NCI-H510A treated with DMSO at 0.1 percent for 48 hours (cell line): ENCODE measurements at regions not wholly inside any gene's neighbourhood (a gene's known extent, or its start where the extent isn't known, plus 50 kb on each side); places are given as distances from the start of the nearest gene placed in this dataset.
A peak's percentile ranks its signal among the peaks of the same experiment; 100 is the strongest.
"Not testable (repeated sequence)": the region's sequence is repeated elsewhere in the genome, so short reads cannot be mapped to it uniquely, and the experiment has no call there.

Experiments
- DNase-seq: peaks from one replicate; lab custom pipeline; 2025; lab: John Stamatoyannopoulos, UW

- no peak for DNase-seq
Measured at GRCh38 chr12:47373554-47374150, 293.9 kb upstream of the AMIGO2 start.

GRCh38 chr12:47370421-47370820, 290.7 kb upstream of the AMIGO2 start:
- no peak for DNase-seq

DNA sequence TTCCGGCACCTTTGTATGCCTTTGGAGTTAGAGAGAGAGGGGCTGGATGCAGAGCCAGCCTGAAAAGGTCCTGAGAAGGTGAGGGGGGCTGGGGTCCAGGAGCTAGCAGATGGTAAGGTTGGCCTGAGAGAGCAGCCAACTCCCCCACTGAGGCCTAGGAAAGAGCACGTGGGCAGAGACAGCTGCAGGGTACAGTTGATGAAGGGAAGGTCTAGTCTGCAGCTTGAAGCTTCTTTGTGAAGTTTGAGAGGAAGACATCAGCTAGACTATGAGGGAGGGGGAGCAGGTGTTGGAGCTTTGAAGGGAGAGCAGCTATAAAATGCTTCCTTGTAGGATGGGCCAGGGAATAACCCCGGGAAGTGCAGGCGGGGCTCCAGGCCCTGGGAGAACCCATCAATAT, 289.3 kb upstream of the AMIGO2 start:
- DNase-seq, result no peak

DNA sequence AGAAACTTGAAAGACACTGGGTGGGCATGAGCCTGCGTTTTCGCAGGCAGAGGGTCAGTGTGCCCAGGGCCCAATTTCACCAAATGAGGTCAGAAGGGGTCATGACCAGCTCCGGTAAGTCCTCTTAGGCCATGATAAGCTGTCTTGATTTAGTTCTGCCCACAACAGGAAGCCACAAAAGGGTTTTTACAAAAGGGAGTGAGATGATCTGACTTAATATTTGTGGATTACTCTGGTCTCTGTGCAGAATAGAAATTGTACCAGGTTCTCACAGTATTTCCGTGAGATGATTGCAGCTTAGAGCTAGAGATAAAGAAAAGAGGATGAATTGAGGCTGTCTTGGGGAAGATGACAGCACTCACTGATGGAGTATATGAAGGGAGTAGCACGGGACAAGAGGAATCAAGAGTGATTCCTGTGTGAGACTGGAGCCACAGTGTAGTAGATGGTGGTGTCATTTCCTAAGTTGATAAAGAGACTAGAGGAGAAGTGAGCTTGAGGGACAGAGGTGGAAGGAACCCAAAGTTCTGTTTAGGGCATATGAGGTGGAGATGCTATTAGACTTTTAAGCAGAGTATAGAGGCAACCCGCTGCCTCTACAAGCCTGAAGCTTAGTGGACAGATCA, 288.3 kb upstream of the AMIGO2 start:
- no peak for DNase-seq

DNA sequence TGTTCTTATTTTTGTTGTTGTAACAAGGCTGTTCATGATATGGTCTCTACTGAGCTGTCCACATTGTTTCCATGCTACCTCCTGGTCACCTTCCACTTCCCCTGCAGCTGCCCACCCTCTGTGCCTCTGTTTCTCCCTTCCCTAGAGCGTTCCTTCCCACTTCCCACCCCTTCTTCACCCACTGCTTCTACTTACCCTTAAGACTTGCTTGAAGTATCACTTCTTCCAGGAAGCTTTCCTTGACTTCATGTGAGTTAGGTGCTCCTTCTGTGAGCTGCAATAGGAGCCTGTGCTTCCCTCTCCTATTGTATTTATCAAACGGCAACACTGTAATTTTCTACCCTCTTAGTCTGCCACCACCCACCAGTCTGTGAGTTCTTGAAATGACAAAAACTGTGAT, 286.8 kb upstream of the AMIGO2 start:
- no peak for DNase-seq

- DNase-seq, result no peak
Measured at GRCh38 chr12:47366157-47366556, 286.4 kb upstream of the AMIGO2 start.

DNA sequence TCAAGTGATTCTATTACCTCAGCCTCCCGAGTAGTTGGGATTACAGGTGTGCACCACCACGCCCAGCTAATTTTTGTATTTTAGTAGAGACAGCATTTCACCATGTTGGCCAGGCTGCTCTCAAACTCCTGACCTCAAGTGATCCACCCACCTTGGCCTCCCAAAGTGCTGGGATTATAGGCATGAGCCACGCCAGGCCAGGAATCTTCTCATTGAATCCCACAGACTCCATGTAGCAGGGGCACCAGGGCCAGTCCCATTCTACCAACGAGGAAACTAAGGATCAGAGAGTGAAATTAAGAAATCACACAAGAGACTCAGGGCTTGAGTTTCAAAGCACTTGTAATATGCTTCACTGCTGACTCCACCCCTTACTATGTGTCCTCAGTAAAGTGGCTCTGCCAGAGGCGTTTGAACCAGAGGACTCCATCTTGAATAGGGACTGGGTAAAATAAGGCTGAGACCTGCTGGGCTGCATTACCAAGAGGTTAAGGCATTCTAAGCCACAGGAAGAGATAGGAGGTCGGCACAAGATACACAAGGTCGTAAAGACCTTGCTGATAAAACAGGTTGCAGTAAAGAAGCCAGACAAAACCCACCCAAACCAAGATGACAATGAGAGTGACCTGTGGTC, 285.8 kb upstream of the AMIGO2 start:
- not testable (repeated sequence) for DNase-seq

- DNase-seq, result no peak
Measured at GRCh38 chr12:47364261-47364660, 284.5 kb upstream of the AMIGO2 start.

- no peak for DNase-seq
Measured at GRCh38 chr12:47362126-47362705, 282.5 kb upstream of the AMIGO2 start.

- no peak for DNase-seq
Measured at GRCh38 chr12:47361389-47362021, 281.7 kb upstream of the AMIGO2 start.

DNA sequence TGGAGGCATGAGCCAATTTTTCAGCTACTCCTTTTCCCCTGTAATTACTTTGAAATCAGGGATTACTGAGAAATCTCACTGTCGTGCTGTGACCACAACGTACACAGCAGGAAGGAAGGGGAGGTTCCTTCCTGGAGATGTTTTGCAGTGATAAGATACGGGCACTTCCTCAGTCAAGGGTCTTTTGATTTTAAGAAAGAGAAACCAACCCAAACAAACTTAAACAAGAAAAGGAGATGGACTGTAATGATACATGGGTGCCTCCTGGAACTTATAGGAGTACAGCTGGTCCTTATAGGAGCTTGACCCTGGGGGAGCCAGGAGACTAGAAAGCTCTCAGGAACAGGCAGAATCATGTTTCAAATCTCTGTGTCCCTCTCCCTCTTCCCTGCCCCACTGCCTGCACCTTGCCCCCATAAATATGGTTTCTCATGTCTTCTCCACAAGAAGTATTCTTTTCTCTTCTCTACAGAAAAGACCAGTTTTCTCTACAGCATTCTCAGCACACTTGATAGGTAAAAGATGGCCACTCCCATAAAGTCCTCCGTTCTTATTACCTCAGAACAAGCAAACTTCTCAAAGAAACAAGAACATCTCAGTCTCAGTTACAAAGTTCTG, 281.1 kb upstream of the AMIGO2 start:
- peak; percentile 13 for DNase-seq

GRCh38 chr12:47360093-47360480, 280.3 kb upstream of the AMIGO2 start:
- no peak for DNase-seq

GRCh38 chr12:47359310-47360092, 279.7 kb upstream of the AMIGO2 start:
- no peak for DNase-seq

DNA sequence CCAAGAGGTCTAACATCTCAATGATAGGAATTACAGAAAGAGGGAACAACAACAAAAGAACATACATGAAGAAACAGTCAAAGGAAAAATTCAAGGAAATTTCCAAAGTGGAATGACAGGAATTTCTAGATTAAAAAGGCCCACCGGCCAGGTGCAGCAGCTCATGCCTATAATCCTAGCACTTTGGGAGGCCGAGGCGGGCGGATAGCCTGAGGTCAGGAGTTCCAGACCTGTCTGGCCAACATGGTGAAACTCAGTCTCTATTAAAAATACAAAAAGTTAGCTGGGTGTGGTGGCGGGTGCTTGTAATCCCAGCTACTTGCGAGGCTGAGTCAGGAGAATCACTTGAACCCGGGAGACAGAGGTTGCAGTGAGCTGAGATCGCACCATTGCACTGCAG, 277.2 kb upstream of the AMIGO2 start:
- not testable (repeated sequence) for DNase-seq

DNA sequence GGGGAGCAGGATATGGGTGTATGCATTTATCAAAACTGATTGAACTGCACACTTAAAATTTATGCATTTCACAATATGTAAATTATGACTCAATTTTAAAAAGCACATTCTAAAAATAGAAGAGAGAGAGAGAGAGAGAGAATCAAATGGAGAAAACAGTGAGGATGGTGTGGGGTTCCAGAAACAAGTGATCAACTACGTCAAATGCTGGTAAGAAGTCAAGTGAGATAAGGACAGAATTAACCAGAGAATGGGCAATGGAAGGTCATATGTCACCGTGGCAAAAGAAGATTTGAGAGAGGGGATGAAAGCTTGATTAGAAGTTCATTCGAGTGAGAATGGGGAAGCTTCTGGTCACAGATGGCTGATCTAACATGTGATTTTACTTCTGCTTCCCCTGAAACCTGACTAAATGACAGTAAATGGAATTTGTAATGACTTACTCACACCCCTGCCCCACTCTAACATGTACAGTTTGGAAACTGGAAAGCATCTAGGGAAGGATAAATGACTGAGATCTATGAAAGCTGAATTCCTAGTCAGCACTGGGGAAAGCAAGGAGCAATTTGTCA, 276.5 kb upstream of the AMIGO2 start:
- no peak for DNase-seq

GRCh38 chr12:47353508-47353907, 273.7 kb upstream of the AMIGO2 start:
- DNase-seq, result no peak

DNA sequence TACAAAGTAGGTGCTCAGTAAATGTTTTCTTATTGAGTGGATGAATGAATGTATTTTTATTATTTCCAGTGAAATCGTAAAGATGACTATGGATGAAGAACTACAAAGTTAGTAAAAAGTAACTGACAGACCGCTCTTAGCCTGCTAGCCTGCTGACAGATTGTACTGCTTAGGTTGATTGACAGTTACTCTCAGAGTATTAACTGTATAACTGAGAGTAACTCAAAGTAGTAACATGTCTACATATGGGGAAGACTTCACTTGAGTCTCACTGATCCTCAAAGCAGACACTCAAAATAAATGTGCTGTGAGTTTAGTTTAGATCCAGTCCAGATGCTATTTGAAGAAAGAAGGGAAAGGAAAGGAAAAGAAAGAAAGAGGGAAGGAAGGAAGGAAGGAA, 272.3 kb upstream of the AMIGO2 start:
- DNase-seq, result no peak

DNA sequence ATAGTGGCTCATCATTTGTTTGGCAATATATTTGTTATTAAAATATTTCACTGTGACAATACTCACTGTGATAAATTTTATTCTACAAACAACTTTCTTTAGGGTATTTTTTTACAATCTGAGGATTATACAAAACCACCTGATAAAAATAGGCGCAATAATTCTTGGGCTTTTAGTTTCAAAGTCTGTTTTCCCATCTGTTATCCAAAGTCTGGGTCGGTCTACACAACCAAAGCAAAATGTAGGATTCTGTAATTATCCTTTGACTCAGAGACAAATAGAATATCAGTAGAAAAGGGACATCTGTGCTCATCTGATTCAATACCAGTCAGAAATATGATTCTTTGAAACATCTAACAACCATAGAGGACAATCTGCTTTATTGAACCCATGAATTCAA, 271.8 kb upstream of the AMIGO2 start:
- no peak for DNase-seq

- no peak for DNase-seq
Measured at GRCh38 chr12:47350062-47350408, 270.3 kb upstream of the AMIGO2 start.

- no peak for DNase-seq
Measured at GRCh38 chr12:47349137-47350061, 269.6 kb upstream of the AMIGO2 start.
